ENCODE measurements at regions not wholly inside any gene's neighbourhood (a gene's known extent, or its start where the extent isn't known, plus 50 kb on each side); places are given as distances from the start of the nearest gene placed in this dataset.

DNA sequence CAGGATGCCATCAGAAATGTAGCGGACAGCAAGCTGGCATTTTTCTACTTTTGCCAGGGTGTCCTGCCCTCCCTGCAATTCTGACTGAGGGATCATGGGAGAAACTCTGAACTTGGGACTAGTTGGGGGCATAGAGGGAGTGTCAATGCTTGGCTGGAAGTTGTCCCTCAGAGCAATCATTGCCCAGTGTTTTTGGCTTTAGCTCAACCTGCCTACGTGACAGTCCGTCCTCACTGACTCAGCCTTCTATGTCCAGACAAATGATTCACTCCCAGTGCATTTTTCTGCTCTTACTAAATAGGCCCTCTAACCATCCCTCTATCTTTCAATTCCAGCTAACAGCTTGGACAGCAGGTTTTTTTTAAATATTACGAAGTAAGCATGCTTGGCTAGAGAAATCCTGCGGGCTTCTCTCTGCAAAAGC is 627.4 kb downstream of the TLR4 start:
- intact Hi-C loops (cut with micrococcal nuclease; ENCODE audit: unreplicated experiment) (no loop called here), in situ Hi-C loops (cut with MboI) (no loop called here)
- Histone ChIP-seq H3K9me3 (replicated peaks; ENCODE audit: control insufficient read depth, insufficient read depth, low read length) (no peaks in the 10 kb centered on the region), H3K9ac (ENCODE audit: control insufficient read depth, insufficient read depth, low read length) (no peak overlapping the region), H3K4me3 (no peak overlapping the region), H3K4me1 (ENCODE audit: control insufficient read depth, insufficient read depth, low read length) (no peaks in the 10 kb centered on the region), H3K36me3 (ENCODE audit: control insufficient read depth in 2 of 2, insufficient read depth in 2 of 2, low read length in 1 of 2) (no peaks in the 10 kb centered on the region), H3K4me2 (ENCODE audit: control insufficient read depth, insufficient read depth) (no peak overlapping the region), H4K20me1 (ENCODE audit: control insufficient read depth, insufficient read depth) (no peaks in the 10 kb centered on the region), H3K79me2 (ENCODE audit: control insufficient read depth, insufficient read depth, low read length) (no peaks in the 10 kb centered on the region), H3K27me3 (replicated peaks in 1 of 2; ENCODE audit: control insufficient read depth in 2 of 2, insufficient read depth in 2 of 2, low read length in 1 of 2) (no peaks in the 10 kb centered on the region), H2AFZ (ENCODE audit: control insufficient read depth, low read depth, low read length) (no peak overlapping the region), H3K27ac (ENCODE audit: control insufficient read depth, insufficient read depth) (no peak overlapping the region)
- RAD21 ChIA-PET (ENCODE audit: unreplicated experiment): no interaction called here
- POLR2A ChIA-PET: no interaction called here
- CTCF ChIA-PET: no interaction called here
- TF ChIP-seq ZNF274 (IDR thresholded peaks at IDR 0.05; ENCODE audit: insufficient read depth, insufficient read length): no peak
- BruUV-seq (replicated peaks): no TSS peak
- 6% methylated on average over 5 of the region's 5 CpGs for WGBS (ENCODE audit: insufficient coverage, insufficient replicate concordance, low lambda C conversion rate, missing lambda C conversion rate)
- DNase-seq (ENCODE audit: low read depth, low spot score) (no peak), ATAC-seq (no peak), FAIRE-seq (no peak)
- SMC1A ChIA-PET (ENCODE audit: uncharacterized antibody, unreplicated experiment): no interaction called here

DNA sequence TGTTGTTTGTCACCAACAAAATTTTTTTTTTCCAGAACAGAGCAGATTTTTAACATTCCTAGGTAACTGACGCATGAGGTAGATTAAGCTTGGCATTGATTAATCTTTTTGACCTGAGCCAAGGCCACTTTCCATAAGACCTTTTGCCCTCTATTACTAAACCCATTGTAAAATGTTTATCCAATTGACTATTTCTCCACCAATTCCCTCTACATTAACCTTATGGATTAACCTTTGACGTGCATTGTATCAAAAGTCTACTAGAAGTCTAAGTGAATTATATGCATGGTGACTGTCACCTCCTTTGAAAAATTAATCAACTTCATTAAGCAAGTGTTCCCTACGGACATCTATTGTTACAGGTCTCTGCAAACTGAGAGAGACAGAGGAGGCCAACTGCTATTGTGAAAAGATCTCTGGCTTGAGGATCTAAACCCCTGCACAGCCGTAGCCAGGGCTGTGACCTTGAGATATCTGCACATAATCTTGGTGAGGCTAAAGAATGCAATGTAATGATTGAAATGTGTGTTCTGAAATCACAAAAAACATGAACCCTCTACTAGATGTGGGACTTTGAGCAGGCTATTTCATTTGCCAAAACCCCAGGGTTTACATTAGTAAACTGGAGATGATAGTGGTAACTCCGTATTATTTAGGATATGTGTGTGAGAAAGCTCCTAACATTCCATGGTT is 632.2 kb downstream of the TLR4 start:
- ChIA-PET CTCF (no interaction called here), POLR2A (no interaction called here), RAD21 (ENCODE audit: unreplicated experiment) (no interaction called here), SMC1A (ENCODE audit: uncharacterized antibody, unreplicated experiment) (no interaction called here)
- no peak overlapping the region for H3K4me2 ChIP-seq (ENCODE audit: control insufficient read depth, insufficient read depth)
- no peaks in the 10 kb centered on the region for H3K4me1 ChIP-seq (ENCODE audit: control insufficient read depth, insufficient read depth, low read length)
- H3K4me3 ChIP-seq: no peak overlapping the region
- ATAC-seq (no peak), DNase-seq (ENCODE audit: low read depth, low spot score) (no peak), FAIRE-seq (no peak)
- no peak overlapping the region for H2AFZ ChIP-seq (ENCODE audit: control insufficient read depth, low read depth, low read length)
- H3K9ac ChIP-seq (ENCODE audit: control insufficient read depth, insufficient read depth, low read length): no peak overlapping the region
- no peak overlapping the region for H3K27ac ChIP-seq (ENCODE audit: control insufficient read depth, insufficient read depth)
- intact Hi-C loops (cut with micrococcal nuclease; ENCODE audit: unreplicated experiment) (no loop called here), in situ Hi-C loops (cut with MboI) (no loop called here)
- H3K9me3 ChIP-seq (replicated peaks; ENCODE audit: control insufficient read depth, insufficient read depth, low read length): no peaks in the 10 kb centered on the region
- H3K27me3 ChIP-seq (replicated peaks in 1 of 2; ENCODE audit: control insufficient read depth in 2 of 2, insufficient read depth in 2 of 2, low read length in 1 of 2): no peaks in the 10 kb centered on the region
- TF ChIP-seq MYC (IDR thresholded peaks at IDR 0.05; ENCODE audit: insufficient read depth, insufficient read length, insufficient replicate concordance, low read length, severe bottlenecking): no peak
- TF ChIP-seq CREM (IDR thresholded peaks at IDR 0.05; ENCODE audit: low read depth): no peak
- TF ChIP-seq FOXM1 (IDR thresholded peaks at IDR 0.05; ENCODE audit: low read depth, low read length): no peak
- TF ChIP-seq BMI1 (IDR thresholded peaks at IDR 0.05; ENCODE audit: borderline replicate concordance): no peak
- TF ChIP-seq SUZ12 (IDR thresholded peaks at IDR 0.05; ENCODE audit: unreplicated experiment): no peak
- no TSS peak for BruUV-seq (replicated peaks)
- H3K79me2 ChIP-seq (ENCODE audit: control insufficient read depth, insufficient read depth, low read length): no peaks in the 10 kb centered on the region
- no peaks in the 10 kb centered on the region for H3K36me3 ChIP-seq (ENCODE audit: control insufficient read depth in 2 of 2, insufficient read depth in 2 of 2, low read length in 1 of 2)
- no peaks in the 10 kb centered on the region for H4K20me1 ChIP-seq (ENCODE audit: control insufficient read depth, insufficient read depth)
- WGBS (ENCODE audit: insufficient coverage, insufficient replicate concordance, low lambda C conversion rate, missing lambda C conversion rate): 2% methylated on average over 5 of the region's 5 CpGs

Measured in GM12878 (cell line).